ENCODE measurements at regions not wholly inside any gene's neighbourhood (a gene's known extent, or its start where the extent isn't known, plus 50 kb on each side); places are given as distances from the start of the nearest gene placed in this dataset.

- TF ChIP-seq CTCF (conservative IDR thresholded peaks at IDR 0.05), result no peak
- H3F3A ChIP-seq (ENCODE audit: insufficient read depth, low read depth), result no peaks in the 10 kb centered on the region
- ChIA-PET POLR2A (ENCODE audit: unreplicated experiment) (no interaction called here), CTCF (no interaction called here)
- no peaks in the 10 kb centered on the region for H4K20me1 ChIP-seq (ENCODE audit: insufficient read depth)
- no TSS peak for BruUV-seq (replicated peaks)
- H3K4me1 ChIP-seq (replicated peaks; ENCODE audit: insufficient read depth), result no peaks in the 10 kb centered on the region
- intact Hi-C loops (cut with micrococcal nuclease; ENCODE audit: unreplicated experiment), result no loop called here
- H3K36me3 ChIP-seq (ENCODE audit: low read depth), result no peaks in the 10 kb centered on the region
- DNase-seq, result peak in 1 of 2 experiments; percentile 35
- H3K9me2 ChIP-seq (ENCODE audit: insufficient read depth), result no peaks in the 10 kb centered on the region
- no peak overlapping the region for H3K27ac ChIP-seq
- peaks cover 3% of the 10 kb centered on the region; the same call in 1 of the 2 replicates for H3K9me3 ChIP-seq (ENCODE audit: insufficient read depth, low read depth)
- no peak overlapping the region for H3K4me3 ChIP-seq
- no peaks in the 10 kb centered on the region for H3K27me3 ChIP-seq (ENCODE audit: insufficient read depth, low read depth)
- H2AFZ ChIP-seq, result no peak overlapping the region
- no peaks in the 10 kb centered on the region for H3K79me2 ChIP-seq (ENCODE audit: low read depth)
- H3K4me2 ChIP-seq, result no peak overlapping the region
Observed at GRCh38 chr6:142531727-142532126, 229.9 kb downstream of the ADGRG6 start.

- CTCF ChIA-PET, result no interaction called here
- POLR2A ChIA-PET (ENCODE audit: unreplicated experiment), result no interaction called here
- no TSS peak for BruUV-seq (replicated peaks)
Observed at GRCh38 chr6:142534076-142534475, 232.3 kb downstream of the ADGRG6 start.

GRCh38 chr6:142534484-142534883 is 232.7 kb downstream of the ADGRG6 start:
- no TSS peak for BruUV-seq (replicated peaks)
- Histone ChIP-seq H3K4me3 (no peak overlapping the region), H3K36me3 (ENCODE audit: low read depth) (no peaks in the 10 kb centered on the region), H3K4me1 (replicated peaks; ENCODE audit: insufficient read depth) (no peaks in the 10 kb centered on the region), H3F3A (ENCODE audit: insufficient read depth, low read depth) (no peaks in the 10 kb centered on the region), H2AFZ (no peak overlapping the region), H3K9me3 (ENCODE audit: insufficient read depth, low read depth) (peaks cover 3% of the 10 kb centered on the region; the same call in 1 of the 2 replicates), H3K79me2 (ENCODE audit: low read depth) (no peaks in the 10 kb centered on the region), H3K9me2 (ENCODE audit: insufficient read depth) (no peaks in the 10 kb centered on the region), H3K27me3 (ENCODE audit: insufficient read depth, low read depth) (no peaks in the 10 kb centered on the region), H3K4me2 (no peak overlapping the region), H4K20me1 (ENCODE audit: insufficient read depth) (no peaks in the 10 kb centered on the region), H3K27ac (no peak overlapping the region)
- TF ChIP-seq CTCF (conservative IDR thresholded peaks at IDR 0.05), result no peak
- no peak for TF ChIP-seq EZH2 (IDR thresholded peaks at IDR 0.05; ENCODE audit: low read depth)
- CTCF ChIA-PET, result no interaction called here
- intact Hi-C loops (cut with micrococcal nuclease; ENCODE audit: unreplicated experiment), result no loop called here
- DNase-seq, result no peak
- POLR2A ChIA-PET (ENCODE audit: unreplicated experiment), result no interaction called here

More at GRCh38 chr6:142534076-142534475, 232.3 kb downstream of the ADGRG6 start:
- TF ChIP-seq EZH2 (IDR thresholded peaks at IDR 0.05; ENCODE audit: low read depth) (no peak), CTCF (conservative IDR thresholded peaks at IDR 0.05) (no peak)
- no peaks in the 10 kb centered on the region for H3K9me2 ChIP-seq (ENCODE audit: insufficient read depth)
- H3K9me3 ChIP-seq (ENCODE audit: insufficient read depth, low read depth), result peaks cover 3% of the 10 kb centered on the region; the same call in 1 of the 2 replicates
- no peak overlapping the region for H3K4me3 ChIP-seq
- no peak for DNase-seq
- no peaks in the 10 kb centered on the region for H3K36me3 ChIP-seq (ENCODE audit: low read depth)
- intact Hi-C loops (cut with micrococcal nuclease; ENCODE audit: unreplicated experiment), result no loop called here
- no peaks in the 10 kb centered on the region for H3K79me2 ChIP-seq (ENCODE audit: low read depth)
- no peaks in the 10 kb centered on the region for H3K27me3 ChIP-seq (ENCODE audit: insufficient read depth, low read depth)
- no peak overlapping the region for H2AFZ ChIP-seq
- no peak overlapping the region for H3K4me2 ChIP-seq
- no peak overlapping the region for H3K27ac ChIP-seq
- no peaks in the 10 kb centered on the region for H4K20me1 ChIP-seq (ENCODE audit: insufficient read depth)
- no peaks in the 10 kb centered on the region for H3K4me1 ChIP-seq (replicated peaks; ENCODE audit: insufficient read depth)
- no peaks in the 10 kb centered on the region for H3F3A ChIP-seq (ENCODE audit: insufficient read depth, low read depth)

All from PC-9 (cell line).